NCI-H524 (cell line): ENCODE measurements at regions not wholly inside any gene's neighbourhood (a gene's known extent, or its start where the extent isn't known, plus 50 kb on each side); places are given as distances from the start of the nearest gene placed in this dataset.
A peak's percentile ranks its signal among the peaks of the same experiment; 100 is the strongest.
"Not testable (repeated sequence)": the region's sequence is repeated elsewhere in the genome, so short reads cannot be mapped to it uniquely, and the experiment has no call there.

Experiments used
- DNase-seq, 2 experiments: peaks; one replicate each; lab custom pipeline; 2025; lab: John Stamatoyannopoulos, UW

DNA sequence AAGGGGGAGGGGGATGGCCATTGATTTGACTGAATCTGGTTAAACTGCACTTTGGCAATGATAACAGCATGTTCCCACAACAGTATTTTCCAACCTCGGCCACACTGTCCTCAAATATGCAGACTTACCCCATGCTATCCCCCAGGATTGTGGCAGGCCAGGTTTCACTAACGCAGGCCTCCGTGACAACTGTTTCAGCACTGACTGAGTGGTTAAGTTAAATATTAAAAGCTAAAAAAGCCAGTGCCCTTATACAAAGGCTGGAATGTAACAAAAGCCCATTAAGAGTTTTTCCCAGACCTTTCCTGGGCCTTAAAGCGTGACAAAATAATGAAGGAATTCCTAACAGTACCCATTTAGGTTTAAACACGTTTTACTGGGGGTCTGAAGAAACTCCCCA lies 202.9 kb downstream of the USP25 start:
- no peak for DNase-seq

GRCh38 chr21:15935530-15935929 lies 205.7 kb downstream of the USP25 start:
- DNase-seq, result no peak

GRCh38 chr21:15943009-15943666 lies 213.4 kb downstream of the USP25 start:
- no peak for DNase-seq

DNA sequence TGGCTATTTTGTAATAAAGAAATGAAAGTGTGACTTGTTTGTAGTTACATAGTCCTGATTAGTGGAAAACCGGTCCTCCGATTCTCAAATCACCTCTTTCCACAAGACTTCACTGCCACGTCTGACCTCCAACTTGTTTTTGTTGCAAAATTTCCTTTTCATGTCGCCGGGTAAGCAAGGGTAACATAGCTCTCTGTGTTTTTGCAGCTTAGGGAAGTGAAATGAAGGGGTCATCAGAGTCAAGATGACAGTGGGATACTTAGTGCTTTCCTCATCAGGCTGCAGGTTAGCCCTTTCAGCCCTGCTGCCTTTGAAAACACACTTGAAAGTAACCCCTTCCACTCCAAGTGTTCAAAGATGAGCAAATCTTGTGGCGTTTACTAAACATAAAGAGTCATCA lies 217.9 kb downstream of the USP25 start:
- DNase-seq, result no peak

DNA sequence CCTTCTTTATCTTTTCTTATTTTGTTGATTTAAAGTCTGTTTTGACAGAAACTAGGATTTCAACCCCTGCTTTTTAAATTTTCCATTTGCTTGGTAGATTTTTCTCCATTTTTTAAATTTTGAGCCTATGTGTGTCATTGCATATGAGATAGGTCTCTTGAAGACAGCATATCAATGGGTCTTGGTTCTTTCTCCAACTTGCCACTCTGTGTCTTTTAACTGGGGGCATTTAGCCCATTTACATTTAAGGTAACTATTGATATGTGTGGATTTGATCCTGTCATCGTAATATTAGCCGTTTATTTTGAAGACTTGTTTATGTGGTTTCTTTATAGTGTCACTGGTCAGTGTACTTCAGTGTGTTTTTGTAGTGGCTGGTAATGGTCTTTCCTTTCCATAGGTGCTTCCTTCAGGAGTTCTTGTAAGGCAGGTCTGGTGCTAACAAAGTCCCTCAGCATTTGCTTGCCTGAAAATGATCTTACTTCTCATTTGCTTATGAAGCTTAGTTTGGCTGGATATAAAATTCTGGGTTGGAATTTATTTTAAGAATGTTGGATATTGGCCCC lies 223.9 kb downstream of the USP25 start:
- no peak for DNase-seq

DNA sequence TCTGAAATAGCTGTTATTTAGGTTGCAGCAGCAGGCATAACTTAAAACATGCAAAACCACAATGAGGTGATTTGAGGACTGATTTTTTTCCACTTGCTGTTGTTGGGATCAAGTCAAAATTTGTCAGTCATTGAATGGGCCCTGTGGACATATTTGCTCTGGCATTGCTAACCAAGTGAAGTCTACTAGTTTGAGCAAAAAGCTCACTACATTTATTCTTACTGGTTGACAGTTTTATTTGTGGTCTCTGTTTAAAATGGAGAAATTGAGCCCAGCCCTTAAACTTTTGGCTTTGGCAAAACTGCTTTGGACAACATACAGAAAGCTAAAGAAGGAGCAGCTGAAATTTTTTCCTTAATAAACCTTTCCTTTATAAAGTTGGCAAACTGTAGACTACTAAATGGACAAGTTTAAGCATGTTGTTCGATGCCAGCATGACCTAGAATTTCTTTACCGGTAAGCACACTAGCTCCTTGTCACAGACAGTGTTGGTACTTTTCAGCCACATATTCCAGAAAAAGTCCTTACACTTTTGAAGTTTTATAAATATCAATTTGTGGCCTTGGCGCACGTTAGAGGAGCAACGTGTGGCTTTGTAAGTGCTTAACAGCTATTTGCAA lies 234.6 kb downstream of the USP25 start:
- DNase-seq, result no peak

- no peak for DNase-seq
Observed at GRCh38 chr21:15966231-15966630, 236.4 kb downstream of the USP25 start.

- no peak for DNase-seq
Observed at GRCh38 chr21:15966651-15967050, 236.9 kb downstream of the USP25 start.

- no peak for DNase-seq
Observed at GRCh38 chr21:15967661-15968060, 237.9 kb downstream of the USP25 start.

DNA sequence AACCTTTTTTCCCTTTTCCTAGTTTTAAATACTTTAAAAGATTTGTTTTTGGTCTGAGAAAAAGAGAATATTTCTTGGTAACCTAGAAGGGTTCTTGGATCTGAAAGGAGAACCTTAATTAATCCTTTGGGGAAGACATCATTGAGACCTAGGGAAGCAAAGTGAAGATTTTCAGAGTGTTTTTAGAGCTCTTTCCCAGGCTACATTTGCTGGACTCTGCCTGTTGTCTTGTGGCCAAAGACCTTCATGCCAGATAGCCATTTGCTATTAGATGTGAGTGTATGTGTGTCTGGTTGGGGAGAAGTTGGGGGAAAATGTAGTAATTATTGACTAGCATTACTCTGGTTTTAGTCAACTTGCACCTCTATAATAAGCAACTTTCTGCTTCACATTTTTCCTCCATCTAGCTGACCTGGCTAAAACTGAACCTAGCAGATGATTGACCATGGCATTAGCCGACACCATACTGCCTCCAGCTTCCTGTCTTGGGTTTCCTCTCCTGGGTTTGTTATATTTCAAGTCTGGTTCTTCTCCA lies 239.1 kb downstream of the USP25 start:
- no peak for DNase-seq

- no peak for DNase-seq
Observed at GRCh38 chr21:15976807-15977206, 247.0 kb downstream of the USP25 start.

- DNase-seq, result no peak
Observed at GRCh38 chr21:15978215-15978738, 248.5 kb downstream of the USP25 start.

DNA sequence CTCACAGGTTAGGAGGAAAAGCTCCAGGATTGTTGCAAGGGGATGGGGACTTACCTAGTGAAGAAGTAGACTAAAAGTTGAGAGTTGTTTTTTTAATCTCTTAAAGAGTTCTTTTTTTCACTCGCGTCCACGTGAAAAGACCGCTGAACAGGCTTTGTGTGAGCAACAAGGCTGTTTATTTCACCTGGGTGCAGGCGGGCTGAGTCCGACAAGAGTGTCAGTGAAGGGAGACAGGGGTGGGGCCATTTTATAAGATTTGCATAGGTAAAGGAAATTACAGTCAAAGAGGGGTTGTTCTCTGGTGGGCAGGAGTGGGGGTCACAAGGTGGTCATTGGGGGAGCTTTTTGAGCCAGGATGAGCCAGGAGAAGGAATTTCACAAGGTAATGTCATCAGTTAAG lies 249.7 kb downstream of the USP25 start:
- not testable (repeated sequence) for DNase-seq

- peak in 1 of 2 experiments; percentile 26 for DNase-seq
Observed at GRCh38 chr21:15986277-15986676, 256.5 kb downstream of the USP25 start.

DNA sequence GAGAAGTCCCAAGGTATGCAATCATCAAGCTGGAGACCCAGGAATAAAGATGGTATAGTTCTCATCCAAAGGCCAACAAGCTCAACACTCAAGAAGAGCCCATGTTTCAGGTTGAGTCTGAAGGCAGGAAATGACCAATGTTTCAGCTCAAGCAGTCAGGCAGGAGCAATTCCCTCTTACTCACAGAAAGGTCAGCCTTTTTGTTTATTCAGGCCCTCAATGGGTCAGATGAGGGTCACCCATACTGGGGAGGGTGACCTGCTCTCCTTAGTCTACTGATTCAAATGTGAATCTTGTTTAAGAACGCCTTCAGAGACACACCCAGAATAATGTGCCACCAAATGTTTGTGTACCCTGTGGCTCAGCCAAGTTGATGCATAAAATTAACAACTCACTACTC lies 262.4 kb downstream of the USP25 start:
- DNase-seq, result no peak

DNA sequence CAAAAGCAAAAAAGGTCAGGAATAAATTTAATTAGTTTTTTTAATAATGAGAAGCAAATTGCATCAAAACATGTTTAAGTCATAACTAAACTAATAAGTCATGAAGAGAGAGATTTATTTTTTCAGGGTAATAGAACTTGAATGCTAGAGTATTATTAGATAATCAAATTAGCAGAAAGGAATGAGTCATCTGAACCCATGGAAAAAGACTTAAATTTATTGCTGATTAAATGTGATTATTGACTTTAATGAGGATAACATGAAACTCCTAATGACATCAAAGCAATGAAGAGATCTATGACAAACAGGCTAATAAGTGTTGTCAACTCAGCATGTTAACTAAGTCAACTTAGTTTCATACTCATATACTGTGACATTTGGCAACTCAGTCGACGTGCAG lies 264.2 kb downstream of the USP25 start:
- no peak for DNase-seq

DNA sequence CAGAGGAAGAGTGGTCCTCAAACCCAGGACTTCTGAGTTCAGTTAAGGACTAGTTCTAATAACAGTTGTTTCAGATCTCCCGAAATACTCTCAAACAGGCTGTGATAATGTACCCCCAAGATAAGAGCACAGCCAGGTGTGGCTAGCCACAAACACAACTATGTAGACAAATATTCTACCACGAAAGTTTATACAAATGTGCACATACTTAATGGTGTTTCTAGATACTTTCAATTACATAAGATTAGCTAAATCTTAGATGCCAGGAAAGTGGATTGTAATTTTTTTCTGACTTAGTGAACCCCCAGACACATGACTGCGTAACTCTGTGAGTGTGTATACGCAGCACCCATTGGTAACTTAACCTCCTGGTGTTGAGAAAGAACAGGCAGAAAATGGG lies 270.0 kb downstream of the USP25 start:
- DNase-seq, result peak in 1 of 2 experiments; percentile 69

DNA sequence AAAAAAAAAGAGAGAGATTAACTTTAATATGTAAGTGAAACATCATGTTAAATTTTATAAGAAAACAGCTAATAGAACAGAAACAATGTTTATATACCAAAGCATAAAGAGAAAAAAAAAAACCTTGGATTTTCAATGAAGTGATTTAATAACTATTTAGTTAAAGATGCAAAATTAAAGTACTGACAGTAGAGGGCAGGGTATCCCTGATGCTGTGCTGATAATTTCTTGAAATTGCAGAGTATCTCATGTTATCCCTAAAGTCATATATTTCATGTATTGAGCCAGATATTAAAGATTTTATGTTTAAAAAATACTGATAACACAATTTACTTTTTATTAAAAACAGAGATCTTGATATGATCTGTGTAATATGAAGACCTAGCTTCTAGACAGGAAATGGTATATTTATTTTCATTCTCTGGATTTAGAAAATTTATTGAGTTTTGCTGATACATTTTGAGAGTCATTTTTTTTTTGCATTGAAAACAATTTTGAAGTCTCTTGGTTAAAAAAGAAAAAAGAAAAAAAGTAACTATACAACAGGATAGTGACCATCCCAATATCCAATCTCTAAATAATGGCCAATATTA lies 273.2 kb downstream of the USP25 start:
- peak in 1 of 2 experiments; percentile 21 for DNase-seq

- DNase-seq, result no peak
Observed at GRCh38 chr21:16004086-16004485, 274.3 kb downstream of the USP25 start.

DNA sequence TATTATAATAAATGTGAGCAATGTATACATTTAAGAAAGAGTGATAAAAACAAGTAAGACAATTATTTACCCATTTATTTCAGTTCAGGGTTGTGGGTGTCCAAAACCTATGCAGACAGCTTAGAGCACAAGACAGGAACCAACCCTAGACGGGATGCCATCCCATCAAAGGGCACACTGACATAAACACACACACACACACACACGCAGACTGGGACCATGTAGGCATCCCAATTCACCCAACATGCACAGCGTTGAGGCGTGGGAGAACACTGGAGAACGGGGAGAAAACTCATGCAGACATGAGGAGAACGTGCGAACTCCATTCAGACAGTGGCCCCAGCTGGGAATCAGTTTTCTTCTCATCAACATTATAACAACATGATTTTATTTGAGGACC lies 274.7 kb downstream of the USP25 start:
- DNase-seq, result no peak

DNA sequence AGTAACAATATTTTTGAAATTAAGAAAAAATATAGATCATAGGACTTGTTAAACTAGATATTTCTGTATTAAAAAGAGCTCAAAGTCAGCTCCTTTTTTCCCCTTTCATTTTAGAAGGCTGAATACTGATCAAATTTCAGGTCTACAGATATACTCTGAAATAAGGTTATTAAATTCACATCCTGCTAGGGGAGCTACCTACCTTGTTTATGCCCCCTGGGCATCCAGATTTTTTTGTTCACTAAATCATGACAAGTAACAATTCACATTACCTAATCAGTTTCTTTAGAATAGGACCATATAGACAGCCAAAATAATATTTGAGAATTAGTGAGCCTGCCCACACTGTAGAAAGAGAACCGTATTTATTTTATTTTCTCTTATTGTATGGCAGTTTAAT lies 276.2 kb downstream of the USP25 start:
- DNase-seq, result peak in 1 of 2 experiments; percentile 7

DNA sequence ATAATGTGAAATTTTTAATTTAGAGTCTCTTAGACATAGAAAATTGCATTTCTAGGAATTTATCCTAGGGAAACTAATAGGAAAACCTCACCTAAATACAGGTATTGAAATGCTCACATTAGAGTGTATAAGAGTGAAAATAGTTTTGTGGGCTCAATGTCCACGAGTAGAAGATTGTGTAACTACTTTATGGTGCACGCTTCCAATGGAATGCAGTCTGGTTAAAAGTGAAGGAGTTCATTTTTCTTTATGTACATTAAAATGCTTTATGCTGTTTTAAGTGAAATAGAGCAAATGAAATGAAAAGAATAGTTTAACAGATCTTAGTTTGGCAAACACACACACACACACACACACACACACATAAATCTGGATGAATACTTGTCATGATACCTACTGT lies 278.2 kb downstream of the USP25 start:
- DNase-seq, result no peak

- DNase-seq, result no peak
Observed at GRCh38 chr21:16011719-16012118, 281.9 kb downstream of the USP25 start.
